MM.1S (cell line): ENCODE measurements at regions not wholly inside any gene's neighbourhood (a gene's known extent, or its start where the extent isn't known, plus 50 kb on each side); places are given as distances from the start of the nearest gene placed in this dataset.

Experiments
- EZH2 ChIP-seq: fragments of 300-600 bp; sonication (generic); optimal IDR thresholded peaks from 2 replicates; pipeline ENCODE3; 2017; ENCODE audit warnings: low read depth, mild to moderate bottlenecking, antibody characterized with exemption, low read length, mixed read lengths
- EZH2phosphoT487 ChIP-seq: fragments of 300-600 bp; sonication (generic); IDR thresholded peaks from 2 replicates; pipeline ENCODE4 v1.6.1; 2018; ENCODE audit warnings: antibody characterized with exemption, low read length
- TF ChIP-seq, protein P1 (sequence below): fragments of 300-600 bp; sonication (generic); IDR thresholded peaks from 2 replicates; pipeline ENCODE4 v1.5.1; 2016; ENCODE audit warnings: antibody characterized with exemption, low read length, mixed read lengths

DNA sequence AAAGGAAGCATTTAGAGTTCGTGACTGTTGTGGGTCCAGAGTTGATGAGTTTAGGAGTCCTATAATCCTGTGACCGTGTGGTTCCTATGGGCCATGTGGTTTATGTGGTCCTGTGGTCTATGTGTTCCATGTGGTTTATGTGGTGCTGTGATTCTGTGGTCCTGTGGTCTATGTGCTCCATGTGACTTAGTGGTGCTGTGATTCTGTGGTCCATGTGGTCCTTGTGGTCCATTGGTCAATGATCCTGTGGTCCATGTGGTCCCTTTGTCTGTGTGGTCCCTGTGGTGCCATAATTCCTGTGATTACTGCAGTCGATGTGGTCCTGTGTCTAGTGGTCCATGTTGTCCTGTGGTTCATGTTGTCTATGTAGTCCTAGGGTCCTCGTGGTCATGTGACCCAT lies 167.3 kb downstream of the TMEM18 start:
- TF ChIP-seq, protein P1, sequence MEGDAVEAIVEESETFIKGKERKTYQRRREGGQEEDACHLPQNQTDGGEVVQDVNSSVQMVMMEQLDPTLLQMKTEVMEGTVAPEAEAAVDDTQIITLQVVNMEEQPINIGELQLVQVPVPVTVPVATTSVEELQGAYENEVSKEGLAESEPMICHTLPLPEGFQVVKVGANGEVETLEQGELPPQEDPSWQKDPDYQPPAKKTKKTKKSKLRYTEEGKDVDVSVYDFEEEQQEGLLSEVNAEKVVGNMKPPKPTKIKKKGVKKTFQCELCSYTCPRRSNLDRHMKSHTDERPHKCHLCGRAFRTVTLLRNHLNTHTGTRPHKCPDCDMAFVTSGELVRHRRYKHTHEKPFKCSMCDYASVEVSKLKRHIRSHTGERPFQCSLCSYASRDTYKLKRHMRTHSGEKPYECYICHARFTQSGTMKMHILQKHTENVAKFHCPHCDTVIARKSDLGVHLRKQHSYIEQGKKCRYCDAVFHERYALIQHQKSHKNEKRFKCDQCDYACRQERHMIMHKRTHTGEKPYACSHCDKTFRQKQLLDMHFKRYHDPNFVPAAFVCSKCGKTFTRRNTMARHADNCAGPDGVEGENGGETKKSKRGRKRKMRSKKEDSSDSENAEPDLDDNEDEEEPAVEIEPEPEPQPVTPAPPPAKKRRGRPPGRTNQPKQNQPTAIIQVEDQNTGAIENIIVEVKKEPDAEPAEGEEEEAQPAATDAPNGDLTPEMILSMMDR: no peak
- TF ChIP-seq EZH2phosphoT487 (no peak), EZH2 (no peak)
